ENCODE measurements at regions not wholly inside any gene's neighbourhood (a gene's known extent, or its start where the extent isn't known, plus 50 kb on each side); places are given as distances from the start of the nearest gene placed in this dataset.

GRCh38 chr18:1505856-1506255, 601.2 kb downstream of the ADCYAP1 start:
- peaks cover 10% of the 10 kb centered on the region for H3K4me1 Mint-ChIP-seq
- no peak overlapping the region for H3K27ac ChIP-seq (ENCODE audit: low read depth, low read length)
- H3K9me3 ChIP-seq (ENCODE audit: control insufficient read depth, low read length), result no peaks in the 10 kb centered on the region
- no peak overlapping the region for H3K4me3 ChIP-seq (ENCODE audit: low read length)
- no peaks in the 10 kb centered on the region for H3K27me3 ChIP-seq (ENCODE audit: control insufficient read depth, insufficient read depth, low read length, poor library complexity, severe bottlenecking)
- H3K9ac ChIP-seq (ENCODE audit: extremely low read depth, low read length, poor library complexity, severe bottlenecking), result no peak overlapping the region
- no peak for TF ChIP-seq CTCF (conservative IDR thresholded peaks at IDR 0.05)
- no peaks in the 10 kb centered on the region for H3K36me3 Mint-ChIP-seq (ENCODE audit: low read depth)
- whole genome bisulfite sequencing, 2 experiments (ENCODE audit: insufficient coverage in 1 of 2, insufficient read length in 1 of 2), result 57% methylated on average over 1 of the region's 1 CpG; no CpG with 5 or more reads in 1 of the 2 experiments
- no peaks in the 10 kb centered on the region for H3K4me1 ChIP-seq (ENCODE audit: control insufficient read depth, insufficient read depth, low read length)
- peak; percentile 65 for DNase-seq
- H3K27me3 Mint-ChIP-seq (ENCODE audit: insufficient read depth), result no peaks in the 10 kb centered on the region
- H3K27ac Mint-ChIP-seq, result no peak overlapping the region
- no peak overlapping the region for H3K4me3 Mint-ChIP-seq
- no peaks in the 10 kb centered on the region for H3K36me3 ChIP-seq (ENCODE audit: control insufficient read depth, insufficient read depth, low read length)
- no peaks in the 10 kb centered on the region for H3K9me3 Mint-ChIP-seq

GRCh38 chr18:1510542-1511179, 606.0 kb downstream of the ADCYAP1 start:
- Histone ChIP-seq H3K36me3 (ENCODE audit: control insufficient read depth, insufficient read depth, low read length) (no peaks in the 10 kb centered on the region), H3K4me1 (ENCODE audit: control insufficient read depth, insufficient read depth, low read length) (no peaks in the 10 kb centered on the region), H3K27ac (ENCODE audit: low read depth, low read length) (no peak overlapping the region), H3K9ac (ENCODE audit: extremely low read depth, low read length, poor library complexity, severe bottlenecking) (no peak overlapping the region), H3K4me3 (ENCODE audit: low read length) (no peak overlapping the region), H3K27me3 (ENCODE audit: control insufficient read depth, insufficient read depth, low read length, poor library complexity, severe bottlenecking) (no peaks in the 10 kb centered on the region), H3K9me3 (ENCODE audit: control insufficient read depth, low read length) (no peaks in the 10 kb centered on the region)
- no peak for DNase-seq
- no peaks in the 10 kb centered on the region for H3K9me3 Mint-ChIP-seq
- H3K27me3 Mint-ChIP-seq (ENCODE audit: insufficient read depth), result no peaks in the 10 kb centered on the region
- no peak for TF ChIP-seq CTCF (conservative IDR thresholded peaks at IDR 0.05)
- H3K4me3 Mint-ChIP-seq, result no peak overlapping the region
- WGBS, 2 experiments (ENCODE audit: insufficient coverage in 1 of 2, insufficient read length in 1 of 2), result 98 to 100% methylated on average over 1 to 4 of the region's 4 CpGs
- no peaks in the 10 kb centered on the region for H3K36me3 Mint-ChIP-seq (ENCODE audit: low read depth)
- no peak overlapping the region for H3K27ac Mint-ChIP-seq
- peaks cover 8% of the 10 kb centered on the region for H3K4me1 Mint-ChIP-seq

- WGBS, 2 experiments (ENCODE audit: insufficient coverage in 1 of 2, insufficient read length in 1 of 2), result 88 to 92% methylated on average over 4 to 7 of the region's 7 CpGs
- no peak overlapping the region for H3K27ac Mint-ChIP-seq
These were observed 607.1 kb downstream of the ADCYAP1 start for GRCh38 chr18:1511619-1512311.

More at GRCh38 chr18:1511619-1512311, 607.1 kb downstream of the ADCYAP1 start:
- no peaks in the 10 kb centered on the region for H3K9me3 ChIP-seq (ENCODE audit: control insufficient read depth, low read length)
- no peak for TF ChIP-seq CTCF (conservative IDR thresholded peaks at IDR 0.05)
- H3K4me1 Mint-ChIP-seq, result no peaks in the 10 kb centered on the region
- DNase-seq, result no peak
- H3K9ac ChIP-seq (ENCODE audit: extremely low read depth, low read length, poor library complexity, severe bottlenecking), result no peak overlapping the region
- no peaks in the 10 kb centered on the region for H3K9me3 Mint-ChIP-seq
- no peak overlapping the region for H3K27ac ChIP-seq (ENCODE audit: low read depth, low read length)
- H3K4me3 Mint-ChIP-seq, result no peak overlapping the region
- no peak overlapping the region for H3K4me3 ChIP-seq (ENCODE audit: low read length)
- no peaks in the 10 kb centered on the region for H3K36me3 Mint-ChIP-seq (ENCODE audit: low read depth)
- no peaks in the 10 kb centered on the region for H3K36me3 ChIP-seq (ENCODE audit: control insufficient read depth, insufficient read depth, low read length)
- no peaks in the 10 kb centered on the region for H3K27me3 ChIP-seq (ENCODE audit: control insufficient read depth, insufficient read depth, low read length, poor library complexity, severe bottlenecking)
- no peaks in the 10 kb centered on the region for H3K4me1 ChIP-seq (ENCODE audit: control insufficient read depth, insufficient read depth, low read length)
- H3K27me3 Mint-ChIP-seq (ENCODE audit: insufficient read depth), result no peaks in the 10 kb centered on the region
